ENCODE measurements at regions not wholly inside any gene's neighbourhood (a gene's known extent, or its start where the extent isn't known, plus 50 kb on each side); places are given as distances from the start of the nearest gene placed in this dataset.
A peak's percentile ranks its signal among the peaks of the same experiment; 100 is the strongest.

DNA sequence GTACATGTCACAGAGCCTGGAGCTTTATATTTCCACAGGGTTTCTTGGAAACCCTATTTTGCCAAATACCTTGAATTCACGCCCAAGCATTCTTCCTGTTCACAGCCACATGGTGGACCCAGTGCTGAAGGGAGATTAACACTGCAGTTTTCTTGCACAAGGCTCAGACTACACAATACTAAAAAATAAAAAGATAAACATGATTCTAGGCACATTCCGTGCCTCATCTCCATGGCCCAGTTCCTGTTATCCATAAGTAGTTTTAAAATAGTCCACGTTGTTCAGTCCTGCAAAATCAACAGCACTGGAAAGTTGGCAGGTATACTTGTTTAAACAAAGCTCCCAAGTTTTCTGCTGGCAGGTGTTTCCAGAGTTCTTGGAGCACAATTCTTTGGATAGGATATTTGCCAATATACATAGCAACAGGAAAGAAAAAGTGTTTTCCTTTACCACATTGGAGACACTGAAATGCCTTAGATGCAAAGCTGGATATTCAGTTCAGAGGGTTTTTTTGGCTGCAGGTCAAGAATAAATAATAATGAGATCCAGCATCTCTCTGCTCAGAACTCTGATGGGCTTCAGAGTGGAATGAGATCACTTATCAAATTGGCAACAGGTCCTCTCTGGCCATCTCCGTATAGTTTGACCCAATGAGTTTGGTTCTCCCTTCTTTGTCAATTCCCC, 88.1 kb upstream of the TGFBR2 start:
- H3K27ac Mint-ChIP-seq (ENCODE audit: unreplicated experiment), result no peak overlapping the region
- H3K4me3 Mint-ChIP-seq (ENCODE audit: unreplicated experiment), result no peak overlapping the region
- no peaks in the 10 kb centered on the region for H3K9me3 Mint-ChIP-seq (ENCODE audit: unreplicated experiment)
- TF ChIP-seq, protein P1, sequence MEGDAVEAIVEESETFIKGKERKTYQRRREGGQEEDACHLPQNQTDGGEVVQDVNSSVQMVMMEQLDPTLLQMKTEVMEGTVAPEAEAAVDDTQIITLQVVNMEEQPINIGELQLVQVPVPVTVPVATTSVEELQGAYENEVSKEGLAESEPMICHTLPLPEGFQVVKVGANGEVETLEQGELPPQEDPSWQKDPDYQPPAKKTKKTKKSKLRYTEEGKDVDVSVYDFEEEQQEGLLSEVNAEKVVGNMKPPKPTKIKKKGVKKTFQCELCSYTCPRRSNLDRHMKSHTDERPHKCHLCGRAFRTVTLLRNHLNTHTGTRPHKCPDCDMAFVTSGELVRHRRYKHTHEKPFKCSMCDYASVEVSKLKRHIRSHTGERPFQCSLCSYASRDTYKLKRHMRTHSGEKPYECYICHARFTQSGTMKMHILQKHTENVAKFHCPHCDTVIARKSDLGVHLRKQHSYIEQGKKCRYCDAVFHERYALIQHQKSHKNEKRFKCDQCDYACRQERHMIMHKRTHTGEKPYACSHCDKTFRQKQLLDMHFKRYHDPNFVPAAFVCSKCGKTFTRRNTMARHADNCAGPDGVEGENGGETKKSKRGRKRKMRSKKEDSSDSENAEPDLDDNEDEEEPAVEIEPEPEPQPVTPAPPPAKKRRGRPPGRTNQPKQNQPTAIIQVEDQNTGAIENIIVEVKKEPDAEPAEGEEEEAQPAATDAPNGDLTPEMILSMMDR (IDR thresholded peaks at IDR 0.05; ENCODE audit: unreplicated experiment), result no peak
- H3K4me1 Mint-ChIP-seq (ENCODE audit: unreplicated experiment), result peaks cover 27% of the 10 kb centered on the region
- H3K27me3 Mint-ChIP-seq (ENCODE audit: unreplicated experiment), result peaks cover 6% of the 10 kb centered on the region
- no peaks in the 10 kb centered on the region for H3K36me3 Mint-ChIP-seq (ENCODE audit: low read depth, unreplicated experiment)
- DNase-seq (ENCODE audit: low spot score), result no peak

DNA sequence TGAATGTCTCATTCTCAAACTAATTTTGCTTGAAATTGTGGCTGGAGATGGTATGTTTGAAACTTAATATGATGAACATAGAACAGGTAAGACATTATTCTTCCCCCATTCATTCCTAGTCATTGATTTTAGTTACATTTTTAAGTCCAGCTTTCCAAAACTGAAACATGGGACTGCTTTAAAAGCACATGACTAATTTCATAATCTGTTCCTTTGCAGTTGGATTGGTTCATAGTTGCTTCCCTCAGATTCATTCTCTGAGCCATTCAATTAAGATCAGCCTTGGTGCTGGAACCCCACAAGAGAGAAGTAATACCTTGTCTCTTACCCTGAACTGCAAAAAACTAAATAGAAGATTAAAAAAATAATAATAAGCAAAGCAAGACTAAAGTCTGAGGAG, 87.5 kb upstream of the TGFBR2 start:
- no peak overlapping the region for H3K27ac Mint-ChIP-seq (ENCODE audit: unreplicated experiment)
- no peak overlapping the region for H3K4me3 Mint-ChIP-seq (ENCODE audit: unreplicated experiment)
- H3K36me3 Mint-ChIP-seq (ENCODE audit: low read depth, unreplicated experiment), result no peaks in the 10 kb centered on the region
- peaks cover 27% of the 10 kb centered on the region for H3K4me1 Mint-ChIP-seq (ENCODE audit: unreplicated experiment)
- TF ChIP-seq, protein P1 (IDR thresholded peaks at IDR 0.05; ENCODE audit: unreplicated experiment), result no peak
- DNase-seq (ENCODE audit: low spot score), result no peak
- H3K9me3 Mint-ChIP-seq (ENCODE audit: unreplicated experiment), result no peaks in the 10 kb centered on the region
- peaks cover 6% of the 10 kb centered on the region for H3K27me3 Mint-ChIP-seq (ENCODE audit: unreplicated experiment)

DNA sequence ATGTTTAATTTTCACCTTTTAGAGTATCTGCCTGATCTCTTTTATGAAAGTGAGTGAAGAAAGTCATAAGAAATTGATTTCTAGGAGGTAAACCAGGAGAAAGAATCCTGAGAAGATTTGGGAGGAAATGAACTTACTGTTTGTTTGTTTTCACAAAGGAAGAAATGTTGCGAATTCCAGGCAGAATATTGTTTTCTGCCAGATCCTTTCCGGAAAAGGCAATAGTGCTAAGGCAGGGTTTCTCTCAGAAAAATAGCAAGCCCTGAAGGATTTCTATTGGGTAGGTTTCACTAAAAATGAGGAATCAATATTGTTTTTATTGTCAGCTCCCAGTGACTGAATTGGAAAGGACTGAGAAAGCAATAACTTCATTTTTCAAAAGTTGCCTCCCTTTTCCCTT, 85.7 kb upstream of the TGFBR2 start:
- Mint-ChIP-seq H3K27ac (ENCODE audit: unreplicated experiment) (peak overlapping the region; percentile 99), H3K4me3 (ENCODE audit: unreplicated experiment) (no peak overlapping the region), H3K27me3 (ENCODE audit: unreplicated experiment) (peaks cover 4% of the 10 kb centered on the region), H3K4me1 (ENCODE audit: unreplicated experiment) (peaks cover 35% of the 10 kb centered on the region), H3K36me3 (ENCODE audit: low read depth, unreplicated experiment) (no peaks in the 10 kb centered on the region), H3K9me3 (ENCODE audit: unreplicated experiment) (no peaks in the 10 kb centered on the region)
- TF ChIP-seq, protein P1 (IDR thresholded peaks at IDR 0.05; ENCODE audit: unreplicated experiment), result no peak
- DNase-seq (ENCODE audit: low spot score), result no peak

DNA sequence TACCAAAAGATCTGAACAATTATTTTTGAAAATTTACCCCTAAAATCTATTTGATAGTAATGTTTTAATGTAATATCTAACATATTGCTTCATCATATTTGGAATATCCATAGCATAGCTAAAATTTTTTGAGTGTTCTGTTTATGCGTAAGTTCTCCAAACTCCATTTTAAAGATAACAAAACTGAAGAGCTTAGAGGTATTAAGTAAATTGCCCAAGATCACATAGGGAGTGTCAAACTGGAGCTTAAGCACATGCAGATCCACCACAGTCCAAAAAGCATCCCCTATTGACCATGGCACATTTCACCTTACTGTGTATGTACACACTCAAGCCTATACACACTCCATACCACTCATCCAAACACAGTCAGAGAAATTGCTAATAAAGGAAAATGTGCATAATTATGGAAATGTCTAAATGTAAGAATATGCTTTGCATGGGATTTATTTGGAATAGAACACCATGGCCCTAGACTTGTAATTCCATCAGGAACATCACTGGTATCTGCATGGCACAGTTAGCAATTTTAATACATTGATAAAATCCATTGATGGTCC, 85.2 kb upstream of the TGFBR2 start:
- no peak overlapping the region for H3K4me3 Mint-ChIP-seq (ENCODE audit: unreplicated experiment)
- no peak for DNase-seq (ENCODE audit: low spot score)
- peak overlapping the region; percentile 99 for H3K27ac Mint-ChIP-seq (ENCODE audit: unreplicated experiment)
- peaks cover 37% of the 10 kb centered on the region for H3K4me1 Mint-ChIP-seq (ENCODE audit: unreplicated experiment)
- peaks cover 3% of the 10 kb centered on the region for H3K27me3 Mint-ChIP-seq (ENCODE audit: unreplicated experiment)
- H3K36me3 Mint-ChIP-seq (ENCODE audit: low read depth, unreplicated experiment), result no peaks in the 10 kb centered on the region
- TF ChIP-seq, protein P1 (IDR thresholded peaks at IDR 0.05; ENCODE audit: unreplicated experiment), result no peak
- H3K9me3 Mint-ChIP-seq (ENCODE audit: unreplicated experiment), result no peaks in the 10 kb centered on the region

DNA sequence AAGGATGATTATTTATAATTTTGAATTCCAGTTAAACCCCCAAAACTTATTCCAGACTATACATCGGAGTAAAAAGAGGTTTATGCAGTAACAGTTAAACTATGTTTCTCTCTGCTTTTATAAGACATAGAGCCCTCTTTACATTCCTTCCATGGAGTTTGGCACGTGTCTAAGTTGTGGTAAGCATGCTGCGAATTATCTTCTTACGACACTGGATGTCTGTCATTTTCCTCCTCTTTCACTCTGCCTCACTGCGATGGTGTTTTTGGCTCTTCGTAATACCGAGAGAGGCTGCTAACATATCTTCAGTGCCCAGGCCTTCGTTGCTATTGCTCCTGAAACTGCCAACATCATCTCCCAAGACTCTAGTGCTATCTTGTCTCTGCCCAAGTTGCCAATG, 83.9 kb upstream of the TGFBR2 start:
- DNase-seq (ENCODE audit: low spot score), result no peak
- H3K27me3 Mint-ChIP-seq (ENCODE audit: unreplicated experiment), result peaks cover 2% of the 10 kb centered on the region
- no peaks in the 10 kb centered on the region for H3K9me3 Mint-ChIP-seq (ENCODE audit: unreplicated experiment)
- H3K4me1 Mint-ChIP-seq (ENCODE audit: unreplicated experiment), result peaks cover 42% of the 10 kb centered on the region
- TF ChIP-seq, protein P1 (IDR thresholded peaks at IDR 0.05; ENCODE audit: unreplicated experiment), result no peak
- H3K4me3 Mint-ChIP-seq (ENCODE audit: unreplicated experiment), result no peak overlapping the region
- H3K36me3 Mint-ChIP-seq (ENCODE audit: low read depth, unreplicated experiment), result no peaks in the 10 kb centered on the region
- peak overlapping the region; percentile 16 for H3K27ac Mint-ChIP-seq (ENCODE audit: unreplicated experiment)
